ENCODE measurements at regions not wholly inside any gene's neighbourhood (a gene's known extent, or its start where the extent isn't known, plus 50 kb on each side); places are given as distances from the start of the nearest gene placed in this dataset.

GRCh38 chr4:111666826-111667360 is 478.4 kb upstream of the FAM241A start:
- DNase-seq (ENCODE audit: low read depth, low spot score) (no peak), ATAC-seq (no peak), FAIRE-seq (no peak)
- Histone ChIP-seq H4K20me1 (ENCODE audit: control insufficient read depth, insufficient read depth) (no peaks in the 10 kb centered on the region), H3K36me3 (ENCODE audit: control insufficient read depth in 2 of 2, insufficient read depth in 2 of 2, low read length in 1 of 2) (no peaks in the 10 kb centered on the region), H3K9me3 (replicated peaks; ENCODE audit: control insufficient read depth, insufficient read depth, low read length) (no peaks in the 10 kb centered on the region), H3K9ac (ENCODE audit: control insufficient read depth, insufficient read depth, low read length) (no peak overlapping the region), H3K4me1 (ENCODE audit: control insufficient read depth, insufficient read depth, low read length) (no peaks in the 10 kb centered on the region), H3K27me3 (replicated peaks in 1 of 2; ENCODE audit: control insufficient read depth in 2 of 2, insufficient read depth in 2 of 2, low read length in 1 of 2) (no peaks in the 10 kb centered on the region), H3K4me3 (no peak overlapping the region), H3K79me2 (ENCODE audit: control insufficient read depth, insufficient read depth, low read length) (no peaks in the 10 kb centered on the region), H2AFZ (ENCODE audit: control insufficient read depth, low read depth, low read length) (no peak overlapping the region), H3K4me2 (ENCODE audit: control insufficient read depth, insufficient read depth) (no peak overlapping the region), H3K27ac (ENCODE audit: control insufficient read depth, insufficient read depth) (no peak overlapping the region)
- RAD21 ChIA-PET (ENCODE audit: unreplicated experiment) = no interaction called here
- 29% methylated on average over 2 of the region's 2 CpGs for WGBS (ENCODE audit: insufficient coverage, insufficient replicate concordance, low lambda C conversion rate, missing lambda C conversion rate)
- no TSS peak for BruUV-seq (replicated peaks)
- intact Hi-C loops (cut with micrococcal nuclease; ENCODE audit: unreplicated experiment) (no loop called here), in situ Hi-C loops (cut with MboI) (no loop called here)
- CTCF ChIA-PET = interaction anchor here (0.7 to 1.4 kb wide), 4 partner anchors 16 to 35 kb away, joined by 3 read pairs; no protein-coding TSS in a partner anchor
- SMC1A ChIA-PET (ENCODE audit: uncharacterized antibody, unreplicated experiment) = interaction anchor here (2.4 kb wide), 1 partner anchor 10 kb away, joined by 6 read pairs; no protein-coding TSS in a partner anchor
- POLR2A ChIA-PET = no interaction called here
- no peak for TF ChIP-seq SIN3A (IDR thresholded peaks at IDR 0.05; ENCODE audit: low read depth, low read length)
- no peak for TF ChIP-seq MAX (IDR thresholded peaks at IDR 0.05; ENCODE audit: low read depth, low read length)
- TF ChIP-seq JUNB (IDR thresholded peaks at IDR 0.05) = no peak
- no peak for TF ChIP-seq TCF12 (IDR thresholded peaks at IDR 0.05; ENCODE audit: low read depth, low read length)
- no peak for TF ChIP-seq IKZF2 (IDR thresholded peaks at IDR 0.05)
- TF ChIP-seq SMARCA5 (IDR thresholded peaks at IDR 0.05) = no peak
- TF ChIP-seq SKIL (IDR thresholded peaks at IDR 0.05; ENCODE audit: low read depth, poor library complexity, severe bottlenecking) = no peak
- no peak for TF ChIP-seq SMAD1 (IDR thresholded peaks at IDR 0.05; ENCODE audit: low read depth, partially characterized antibody)
- TF ChIP-seq ZNF24 (IDR thresholded peaks at IDR 0.05) = no peak
- no peak for TF ChIP-seq IKZF1 (conservative IDR thresholded peaks at IDR 0.05)
- TF ChIP-seq SPI1 (IDR thresholded peaks at IDR 0.05; ENCODE audit: borderline replicate concordance, insufficient read depth, low read depth, low read length) = no peak
- TF ChIP-seq JUND (IDR thresholded peaks at IDR 0.05; ENCODE audit: low read depth, low read length) = no peak
- TF ChIP-seq RBBP5 (conservative IDR thresholded peaks at IDR 0.05) = no peak
- TF ChIP-seq EGR1 (IDR thresholded peaks at IDR 0.05; ENCODE audit: borderline replicate concordance in 1 of 2, low read depth in 2 of 2, low read length in 2 of 2) = no peak
- no peak for TF ChIP-seq NFXL1 (IDR thresholded peaks at IDR 0.05; ENCODE audit: borderline replicate concordance)
- no peak for TF ChIP-seq NR2F1 (conservative IDR thresholded peaks at IDR 0.05)
- TF ChIP-seq, protein P1, sequence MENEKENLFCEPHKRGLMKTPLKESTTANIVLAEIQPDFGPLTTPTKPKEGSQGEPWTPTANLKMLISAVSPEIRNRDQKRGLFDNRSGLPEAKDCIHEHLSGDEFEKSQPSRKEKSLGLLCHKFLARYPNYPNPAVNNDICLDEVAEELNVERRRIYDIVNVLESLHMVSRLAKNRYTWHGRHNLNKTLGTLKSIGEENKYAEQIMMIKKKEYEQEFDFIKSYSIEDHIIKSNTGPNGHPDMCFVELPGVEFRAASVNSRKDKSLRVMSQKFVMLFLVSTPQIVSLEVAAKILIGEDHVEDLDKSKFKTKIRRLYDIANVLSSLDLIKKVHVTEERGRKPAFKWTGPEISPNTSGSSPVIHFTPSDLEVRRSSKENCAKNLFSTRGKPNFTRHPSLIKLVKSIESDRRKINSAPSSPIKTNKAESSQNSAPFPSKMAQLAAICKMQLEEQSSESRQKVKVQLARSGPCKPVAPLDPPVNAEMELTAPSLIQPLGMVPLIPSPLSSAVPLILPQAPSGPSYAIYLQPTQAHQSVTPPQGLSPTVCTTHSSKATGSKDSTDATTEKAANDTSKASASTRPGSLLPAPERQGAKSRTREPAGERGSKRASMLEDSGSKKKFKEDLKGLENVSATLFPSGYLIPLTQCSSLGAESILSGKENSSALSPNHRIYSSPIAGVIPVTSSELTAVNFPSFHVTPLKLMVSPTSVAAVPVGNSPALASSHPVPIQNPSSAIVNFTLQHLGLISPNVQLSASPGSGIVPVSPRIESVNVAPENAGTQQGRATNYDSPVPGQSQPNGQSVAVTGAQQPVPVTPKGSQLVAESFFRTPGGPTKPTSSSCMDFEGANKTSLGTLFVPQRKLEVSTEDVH (IDR thresholded peaks at IDR 0.05; ENCODE audit: low read depth, partially characterized antibody) = no peak
- TF ChIP-seq POLR2AphosphoS5 (IDR thresholded peaks at IDR 0.05; ENCODE audit: low read length) = no peak
